ENCODE measurements at regions not wholly inside any gene's neighbourhood (a gene's known extent, or its start where the extent isn't known, plus 50 kb on each side); places are given as distances from the start of the nearest gene placed in this dataset.

- no peaks in the 10 kb centered on the region for H3K9me3 ChIP-seq (ENCODE audit: control insufficient read depth in 4 of 4, low read length in 3 of 4)
- 83% methylated on average over 1 of the region's 1 CpG for WGBS
- no peaks in the 10 kb centered on the region for H3K36me3 ChIP-seq (ENCODE audit: control insufficient read depth in 4 of 4, insufficient read depth in 3 of 4, low read depth in 1 of 4, low read length in 3 of 4)
- TF ChIP-seq REST (IDR thresholded peaks at IDR 0.05): no peak
- no peak for TF ChIP-seq HNF4A (conservative IDR thresholded peaks at IDR 0.05)
- no peak for TF ChIP-seq NR2F2 (IDR thresholded peaks at IDR 0.05)
- TF ChIP-seq ZBTB33 (IDR thresholded peaks at IDR 0.05): no peak
- TF ChIP-seq YY1 (IDR thresholded peaks at IDR 0.05): no peak
- TF ChIP-seq JUND (IDR thresholded peaks at IDR 0.05): no peak
- no peak for TF ChIP-seq FOXA2 (IDR thresholded peaks at IDR 0.05)
- no peak for TF ChIP-seq RAD21 (IDR thresholded peaks at IDR 0.05)
- TF ChIP-seq HNF4G (IDR thresholded peaks at IDR 0.05): no peak
- no peak for TF ChIP-seq EGR1 (IDR thresholded peaks at IDR 0.05; ENCODE audit: low read depth in 2 of 2)
- TF ChIP-seq RXRA (IDR thresholded peaks at IDR 0.05): no peak
- no peak for TF ChIP-seq ATF3 (IDR thresholded peaks at IDR 0.05)
- no peak for TF ChIP-seq SP1 (IDR thresholded peaks at IDR 0.05)
- TF ChIP-seq MAX (IDR thresholded peaks at IDR 0.05): no peak
- no peak for TF ChIP-seq GABPA (IDR thresholded peaks at IDR 0.05 in 1 of 2, conservative IDR thresholded peaks at IDR 0.05 in 1 of 2)
- TF ChIP-seq TAF1 (conservative IDR thresholded peaks at IDR 0.05): no peak
- no peak for DNase-seq (ENCODE audit: low spot score)
- no peak overlapping the region for H3K9ac ChIP-seq (ENCODE audit: low read depth in 1 of 2, low read length in 2 of 2)
- H3K4me1 ChIP-seq (ENCODE audit: control insufficient read depth in 4 of 4, insufficient read depth in 4 of 4, low read length in 3 of 4): no peaks in the 10 kb centered on the region
- no peaks in the 10 kb centered on the region for H3K27me3 ChIP-seq (ENCODE audit: control insufficient read depth in 4 of 4, insufficient read depth in 4 of 4, low read length in 3 of 4)
- no peak overlapping the region for H3K4me3 ChIP-seq (ENCODE audit: low read depth in 1 of 3, low read length in 3 of 3)
- H3K27ac ChIP-seq (ENCODE audit: low read depth in 1 of 2, low read length in 2 of 2): no peak overlapping the region
Measured at GRCh38 chr10:60594476-60595051, 183.7 kb upstream of the CDK1 start.

- DNase-seq (ENCODE audit: low spot score): no peak
- H3K27ac ChIP-seq (ENCODE audit: low read depth in 1 of 2, low read length in 2 of 2): no peak overlapping the region
- WGBS: 97% methylated on average over 2 of the region's 2 CpGs
Measured at GRCh38 chr10:60591119-60591518, 187.2 kb upstream of the CDK1 start.

More at GRCh38 chr10:60591119-60591518, 187.2 kb upstream of the CDK1 start:
- no peaks in the 10 kb centered on the region for H3K27me3 ChIP-seq (ENCODE audit: control insufficient read depth in 4 of 4, insufficient read depth in 4 of 4, low read length in 3 of 4)
- H3K9me3 ChIP-seq (ENCODE audit: control insufficient read depth in 4 of 4, low read length in 3 of 4): no peaks in the 10 kb centered on the region
- no peak overlapping the region for H3K4me3 ChIP-seq (ENCODE audit: low read depth in 1 of 3, low read length in 3 of 3)
- no peaks in the 10 kb centered on the region for H3K4me1 ChIP-seq (ENCODE audit: control insufficient read depth in 4 of 4, insufficient read depth in 4 of 4, low read length in 3 of 4)
- no peaks in the 10 kb centered on the region for H3K36me3 ChIP-seq (ENCODE audit: control insufficient read depth in 4 of 4, insufficient read depth in 3 of 4, low read depth in 1 of 4, low read length in 3 of 4)
- H3K9ac ChIP-seq (ENCODE audit: low read depth in 1 of 2, low read length in 2 of 2): no peak overlapping the region
- TF ChIP-seq YY1 (IDR thresholded peaks at IDR 0.05): no peak
- no peak for TF ChIP-seq ATF3 (IDR thresholded peaks at IDR 0.05)
- TF ChIP-seq SP1 (IDR thresholded peaks at IDR 0.05): no peak
- TF ChIP-seq REST (IDR thresholded peaks at IDR 0.05): no peak
- TF ChIP-seq RAD21 (IDR thresholded peaks at IDR 0.05): no peak
- no peak for TF ChIP-seq HNF4A (conservative IDR thresholded peaks at IDR 0.05)
- TF ChIP-seq GABPA (IDR thresholded peaks at IDR 0.05 in 1 of 2, conservative IDR thresholded peaks at IDR 0.05 in 1 of 2): no peak
- TF ChIP-seq FOXA2 (IDR thresholded peaks at IDR 0.05): no peak
- no peak for TF ChIP-seq FOXA1 (IDR thresholded peaks at IDR 0.05)
- TF ChIP-seq TAF1 (conservative IDR thresholded peaks at IDR 0.05): no peak
- no peak for TF ChIP-seq RXRA (IDR thresholded peaks at IDR 0.05)

Data from liver (tissue), 7 donors.